Endothelial cell of umbilical vein (primary cell): ENCODE measurements at regions not wholly inside any gene's neighbourhood (a gene's known extent, or its start where the extent isn't known, plus 50 kb on each side); places are given as distances from the start of the nearest gene placed in this dataset.

ENCODE experiments used
- EZH2 ChIP-seq: IDR thresholded peaks from 2 replicates; pipeline ENCODE4 v1.6.1; 2012; ENCODE audit warnings: borderline replicate concordance, low read depth, mild to moderate bottlenecking, moderate library complexity, low read length, inconsistent platforms; ENCODE audit not compliant: severe bottlenecking
- GATA2 ChIP-seq: IDR thresholded peaks from 2 replicates; pipeline ENCODE4 v1.7.0; 2011; ENCODE audit warnings: low read depth, mild to moderate bottlenecking, moderate library complexity, mixed read lengths, low read length; ENCODE audit not compliant: insufficient read length, insufficient read depth
- JUN ChIP-seq: IDR thresholded peaks from 2 replicates; pipeline ENCODE4 v1.6.1; 2011; ENCODE audit warnings: borderline replicate concordance, low read depth; ENCODE audit not compliant: insufficient read length, insufficient read depth
- MAX ChIP-seq: IDR thresholded peaks from 2 replicates; pipeline ENCODE4 v1.6.1; 2011; ENCODE audit not compliant: insufficient read depth, insufficient read length
- MYC ChIP-seq: IDR thresholded peaks from one replicate; pipeline ENCODE4 v1.6.1; 2011; ENCODE audit warnings: mild to moderate bottlenecking, low read depth, low read length
- POLR2A ChIP-seq: IDR thresholded peaks from 2 replicates; pipeline ENCODE4 v1.6.1; 2012; ENCODE audit warnings: low read depth, mild to moderate bottlenecking, control low read depth, low read length
- POLR2AphosphoS5 ChIP-seq: IDR thresholded peaks from 2 replicates; pipeline ENCODE4 v1.6.1; 2012; ENCODE audit warnings: low read depth, mild to moderate bottlenecking, control low read depth, low read length, moderate library complexity; ENCODE audit not compliant: insufficient read depth
- TF ChIP-seq, protein P1 (sequence below), 2 donors: IDR thresholded peaks; 1 replicate in 1 of 2; 2 replicates in 1 of 2; pipeline ENCODE4 v1.5.1; 2011; ENCODE audit warnings: low read length in 2 of 2, mild to moderate bottlenecking in 2 of 2, moderate library complexity in 2 of 2, control low read depth in 1 of 2, inconsistent platforms in 1 of 2, low read depth in 1 of 2; ENCODE audit not compliant: insufficient read depth in 1 of 2; ENCODE audit errors: extremely low read depth in 1 of 2

DNA sequence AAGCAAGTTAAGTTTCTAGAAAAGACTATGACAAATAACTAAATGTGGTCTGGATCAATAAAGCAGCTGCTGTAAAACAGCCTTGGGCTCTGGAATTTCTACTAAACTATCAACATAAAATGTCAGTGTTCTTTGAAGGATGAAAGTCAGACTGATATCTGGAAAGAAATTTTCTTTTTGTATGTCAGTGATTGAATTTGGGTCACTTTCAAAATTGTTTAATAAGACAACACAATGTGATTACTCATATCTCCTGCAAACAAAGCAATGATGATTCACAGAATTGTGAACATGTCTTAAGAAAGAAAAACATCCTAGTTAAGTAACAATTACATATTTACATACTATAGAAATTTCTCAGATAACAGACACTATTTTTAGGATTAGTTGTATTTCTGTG lies 826.4 kb downstream of the PLA2G4A start:
- TF ChIP-seq, protein P1, sequence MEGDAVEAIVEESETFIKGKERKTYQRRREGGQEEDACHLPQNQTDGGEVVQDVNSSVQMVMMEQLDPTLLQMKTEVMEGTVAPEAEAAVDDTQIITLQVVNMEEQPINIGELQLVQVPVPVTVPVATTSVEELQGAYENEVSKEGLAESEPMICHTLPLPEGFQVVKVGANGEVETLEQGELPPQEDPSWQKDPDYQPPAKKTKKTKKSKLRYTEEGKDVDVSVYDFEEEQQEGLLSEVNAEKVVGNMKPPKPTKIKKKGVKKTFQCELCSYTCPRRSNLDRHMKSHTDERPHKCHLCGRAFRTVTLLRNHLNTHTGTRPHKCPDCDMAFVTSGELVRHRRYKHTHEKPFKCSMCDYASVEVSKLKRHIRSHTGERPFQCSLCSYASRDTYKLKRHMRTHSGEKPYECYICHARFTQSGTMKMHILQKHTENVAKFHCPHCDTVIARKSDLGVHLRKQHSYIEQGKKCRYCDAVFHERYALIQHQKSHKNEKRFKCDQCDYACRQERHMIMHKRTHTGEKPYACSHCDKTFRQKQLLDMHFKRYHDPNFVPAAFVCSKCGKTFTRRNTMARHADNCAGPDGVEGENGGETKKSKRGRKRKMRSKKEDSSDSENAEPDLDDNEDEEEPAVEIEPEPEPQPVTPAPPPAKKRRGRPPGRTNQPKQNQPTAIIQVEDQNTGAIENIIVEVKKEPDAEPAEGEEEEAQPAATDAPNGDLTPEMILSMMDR (IDR thresholded peaks at IDR 0.05; ENCODE audit: extremely low read depth in 1 of 2, insufficient read depth in 1 of 2, low read depth in 1 of 2, low read length in 2 of 2): no peak
- TF ChIP-seq POLR2A (no peak), EZH2 (no peak), POLR2AphosphoS5 (no peak), MYC (no peak), GATA2 (no peak), MAX (no peak), JUN (peak; percentile 57)
